ENCODE measurements at regions not wholly inside any gene's neighbourhood (a gene's known extent, or its start where the extent isn't known, plus 50 kb on each side); places are given as distances from the start of the nearest gene placed in this dataset.

DNA sequence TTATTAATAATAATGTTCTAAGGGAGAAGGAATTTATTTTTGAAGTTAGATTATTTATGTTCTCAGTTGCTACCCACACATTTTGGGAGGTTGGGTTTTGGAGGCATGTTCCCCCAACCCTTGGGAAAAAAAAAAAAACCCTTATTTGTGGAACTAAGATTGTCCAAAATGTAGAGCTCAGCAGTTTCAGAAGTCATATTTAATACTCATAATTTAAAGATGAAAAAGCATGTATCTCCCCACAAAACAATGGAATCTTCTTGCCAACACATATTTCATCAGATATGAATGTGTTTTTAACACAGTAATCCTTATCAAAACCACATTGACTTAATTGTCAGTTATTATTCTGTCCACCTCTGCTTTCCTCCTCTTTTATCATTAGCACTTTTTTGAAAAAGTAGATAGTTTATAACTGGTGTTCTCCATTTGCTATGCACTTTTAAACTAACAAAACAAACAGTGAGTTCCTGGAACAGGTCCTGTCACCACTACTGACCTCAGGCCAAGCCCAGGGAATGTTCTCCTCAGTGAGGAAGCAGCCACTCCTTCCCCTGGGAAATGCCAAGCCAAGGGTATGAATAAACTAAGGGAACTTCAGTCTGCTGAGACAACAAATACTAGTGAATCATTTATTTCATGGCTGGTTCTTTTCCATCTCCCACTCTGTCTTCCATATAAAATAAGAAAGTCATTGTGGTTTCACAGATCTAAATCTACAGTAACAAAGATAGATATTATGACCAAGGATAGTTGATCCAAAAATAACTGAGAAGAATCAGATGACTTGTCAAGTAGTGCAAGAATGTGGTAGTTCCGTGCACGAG lies 414.4 kb upstream of the ALCAM start:
- H3K4me1 Mint-ChIP-seq (ENCODE audit: low read depth): no peaks in the 10 kb centered on the region
- ChIA-PET CTCF (no interaction called here), POLR2A (no interaction called here)
- H3K27me3 Mint-ChIP-seq (ENCODE audit: low read depth): no peaks in the 10 kb centered on the region
- no peaks in the 10 kb centered on the region for H3K9me3 Mint-ChIP-seq (ENCODE audit: insufficient read depth)
- no peak overlapping the region for H3K4me3 Mint-ChIP-seq
- H3K36me3 Mint-ChIP-seq (ENCODE audit: low read depth): no peaks in the 10 kb centered on the region
- H3K27ac Mint-ChIP-seq: no peak overlapping the region
- DNase-seq (no peak), ATAC-seq (no peak)

DNA sequence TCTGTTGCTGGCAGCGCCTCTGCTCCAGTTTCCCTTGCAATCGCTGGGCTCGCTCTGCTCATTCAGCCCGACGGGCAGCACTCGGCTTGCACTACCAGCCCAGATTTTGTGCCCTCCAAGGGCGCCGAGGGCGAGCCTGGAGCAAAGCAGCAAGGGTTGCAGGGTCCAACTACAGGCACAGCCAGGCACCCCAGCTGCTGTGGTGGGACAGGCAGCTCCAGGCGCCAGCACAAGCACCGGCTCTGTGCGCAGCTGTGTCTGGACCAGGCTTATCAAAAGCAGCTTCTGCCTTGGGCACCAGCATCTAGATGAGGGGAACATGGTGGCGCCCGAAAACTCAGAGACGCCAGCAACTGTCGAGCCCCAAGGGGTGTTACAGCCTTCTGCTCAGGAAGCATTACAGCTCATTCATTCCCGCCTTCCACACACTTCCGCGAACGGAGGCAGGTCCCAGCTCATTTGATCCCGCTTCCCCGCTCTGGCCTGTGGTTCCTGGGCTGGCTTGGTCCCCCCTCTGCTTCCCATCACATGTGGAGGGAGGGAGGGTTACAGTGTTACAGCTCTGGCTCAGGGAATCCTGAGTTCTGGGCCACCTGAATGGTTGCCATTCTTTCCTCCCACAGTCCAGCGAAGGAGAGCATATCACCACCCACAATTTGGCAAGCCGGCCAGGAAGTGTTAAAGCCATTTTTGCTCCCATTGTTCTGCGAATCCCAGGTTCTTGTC lies 409.9 kb upstream of the ALCAM start:
- no peak overlapping the region for H3K27ac Mint-ChIP-seq
- ATAC-seq (no peak), DNase-seq (no peak)
- H3K36me3 Mint-ChIP-seq (ENCODE audit: low read depth): no peaks in the 10 kb centered on the region
- H3K9me3 Mint-ChIP-seq (ENCODE audit: insufficient read depth): no peaks in the 10 kb centered on the region
- H3K4me3 Mint-ChIP-seq: no peak overlapping the region
- POLR2A ChIA-PET: no interaction called here
- CTCF ChIA-PET: no interaction called here
- H3K4me1 Mint-ChIP-seq (ENCODE audit: low read depth): no peaks in the 10 kb centered on the region
- H3K27me3 Mint-ChIP-seq (ENCODE audit: low read depth): no peaks in the 10 kb centered on the region

DNA sequence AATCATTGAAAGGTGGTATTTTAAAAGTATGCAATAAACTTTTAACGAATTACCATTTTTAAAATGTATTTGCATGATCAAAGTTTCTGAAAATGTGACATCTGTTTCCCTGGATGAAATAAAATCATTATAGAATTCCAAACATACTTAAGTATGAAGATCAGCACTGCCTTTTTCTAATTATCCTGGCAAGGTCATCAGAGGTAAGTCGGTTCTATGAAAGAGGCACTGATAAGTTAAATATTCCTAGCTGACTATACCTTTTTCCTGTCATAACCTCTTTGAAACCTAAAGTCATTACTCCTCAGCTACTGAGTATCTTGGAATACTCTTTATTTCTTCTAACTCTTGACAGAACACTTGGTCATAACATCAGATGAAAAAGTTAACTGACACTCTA lies 406.1 kb upstream of the ALCAM start:
- Mint-ChIP-seq H3K4me1 (ENCODE audit: low read depth) (no peaks in the 10 kb centered on the region), H3K27me3 (ENCODE audit: low read depth) (no peaks in the 10 kb centered on the region), H3K36me3 (ENCODE audit: low read depth) (no peaks in the 10 kb centered on the region), H3K9me3 (ENCODE audit: insufficient read depth) (no peaks in the 10 kb centered on the region), H3K27ac (no peak overlapping the region), H3K4me3 (no peak overlapping the region)
- no peak for DNase-seq
- POLR2A ChIA-PET: no interaction called here
- CTCF ChIA-PET: no interaction called here
- no peak for ATAC-seq

DNA sequence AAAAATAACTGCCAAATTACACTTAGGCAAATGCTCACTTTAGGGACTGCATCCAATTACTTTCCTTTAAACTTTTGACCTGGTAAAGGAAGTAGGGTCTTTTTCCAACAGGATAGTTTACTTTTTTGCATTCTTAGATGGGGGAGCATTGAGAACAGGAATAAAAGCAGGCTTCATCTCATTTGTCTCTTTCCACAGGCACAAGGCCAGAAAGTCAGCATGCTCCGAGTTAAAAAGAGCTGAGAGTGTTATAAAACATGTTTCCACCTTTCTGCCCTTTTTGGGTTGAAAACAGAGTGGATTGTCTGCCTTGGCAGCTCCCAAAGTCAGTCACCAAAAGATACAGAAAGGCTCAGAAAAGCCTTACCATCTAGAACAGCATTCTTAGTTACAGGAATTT lies 404.9 kb upstream of the ALCAM start:
- CTCF ChIA-PET: no interaction called here
- H3K36me3 Mint-ChIP-seq (ENCODE audit: low read depth): no peaks in the 10 kb centered on the region
- no peaks in the 10 kb centered on the region for H3K9me3 Mint-ChIP-seq (ENCODE audit: insufficient read depth)
- H3K4me3 Mint-ChIP-seq: no peak overlapping the region
- DNase-seq: no peak
- ATAC-seq: no peak
- POLR2A ChIA-PET: no interaction called here
- no peaks in the 10 kb centered on the region for H3K4me1 Mint-ChIP-seq (ENCODE audit: low read depth)
- no peak overlapping the region for H3K27ac Mint-ChIP-seq
- no peaks in the 10 kb centered on the region for H3K27me3 Mint-ChIP-seq (ENCODE audit: low read depth)

DNA sequence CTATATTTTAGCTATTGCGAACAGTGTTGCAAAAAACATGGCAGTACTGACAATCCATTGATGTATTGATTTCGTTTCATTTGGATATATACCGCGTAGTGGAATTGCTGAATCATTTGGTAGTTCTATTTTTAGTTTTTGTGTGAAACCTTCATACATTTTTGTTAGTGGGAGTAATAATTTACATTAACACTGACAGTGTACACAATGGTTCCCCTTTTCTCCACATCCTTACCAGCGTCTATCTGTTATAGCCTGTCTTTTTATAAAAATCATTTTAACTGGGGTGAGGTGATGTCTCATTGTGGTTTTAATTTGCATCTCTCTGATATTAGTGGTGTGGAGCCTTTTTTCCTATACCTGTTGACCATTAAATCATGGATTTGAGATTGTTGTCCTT lies 392.4 kb upstream of the ALCAM start:
- Mint-ChIP-seq H3K27me3 (ENCODE audit: low read depth) (no peaks in the 10 kb centered on the region), H3K4me3 (no peak overlapping the region), H3K27ac (no peak overlapping the region), H3K36me3 (ENCODE audit: low read depth) (no peaks in the 10 kb centered on the region), H3K4me1 (ENCODE audit: low read depth) (no peaks in the 10 kb centered on the region), H3K9me3 (ENCODE audit: insufficient read depth) (peaks cover 7% of the 10 kb centered on the region)
- CTCF ChIA-PET: no interaction called here
- DNase-seq (no peak), ATAC-seq (no peak)
- POLR2A ChIA-PET: no interaction called here

DNA sequence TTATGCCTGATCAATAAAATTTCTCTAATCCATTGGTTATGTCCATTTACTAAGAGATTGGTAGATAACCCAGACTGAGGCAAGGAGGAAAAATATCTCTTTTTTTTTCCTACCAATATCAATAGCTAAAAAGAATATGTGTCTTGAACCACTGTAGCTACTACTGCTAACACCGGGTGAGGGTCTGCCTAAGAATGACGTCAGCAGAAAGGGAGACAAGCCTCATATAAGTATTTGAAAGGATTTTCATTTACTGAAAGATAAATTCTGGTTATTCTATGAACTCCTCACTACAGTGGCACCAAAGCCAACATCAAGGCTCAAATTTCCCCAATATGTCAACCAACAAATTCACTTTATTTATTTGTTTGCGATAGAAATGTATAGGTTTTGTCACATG lies 389.0 kb upstream of the ALCAM start:
- ATAC-seq: no peak
- no peaks in the 10 kb centered on the region for H3K27me3 Mint-ChIP-seq (ENCODE audit: low read depth)
- ChIA-PET CTCF (no interaction called here), POLR2A (no interaction called here)
- no peaks in the 10 kb centered on the region for H3K36me3 Mint-ChIP-seq (ENCODE audit: low read depth)
- no peaks in the 10 kb centered on the region for H3K4me1 Mint-ChIP-seq (ENCODE audit: low read depth)
- no peak overlapping the region for H3K27ac Mint-ChIP-seq
- H3K4me3 Mint-ChIP-seq: no peak overlapping the region
- peaks cover 2% of the 10 kb centered on the region for H3K9me3 Mint-ChIP-seq (ENCODE audit: insufficient read depth)
- no peak for DNase-seq

DNA sequence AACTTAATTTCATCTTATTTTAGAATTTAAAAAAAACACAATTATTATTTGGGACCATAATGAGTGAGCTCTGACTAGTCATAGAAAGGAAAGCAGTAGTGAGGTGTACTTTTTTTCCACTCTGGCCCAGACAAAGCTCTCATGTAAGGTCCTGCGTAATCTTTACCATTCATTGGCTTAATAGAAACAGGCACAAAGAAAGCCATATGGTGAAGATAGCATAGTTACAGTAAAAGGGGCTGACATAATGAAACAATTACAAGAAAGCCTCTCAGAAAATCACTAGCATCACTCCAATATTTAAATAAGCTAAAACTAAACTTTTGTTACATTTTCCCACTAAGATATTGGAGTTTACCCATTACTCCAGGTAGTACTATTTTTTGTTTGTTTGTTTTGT lies 384.6 kb upstream of the ALCAM start:
- no peaks in the 10 kb centered on the region for H3K27me3 Mint-ChIP-seq (ENCODE audit: low read depth)
- H3K9me3 Mint-ChIP-seq (ENCODE audit: insufficient read depth): no peaks in the 10 kb centered on the region
- H3K4me1 Mint-ChIP-seq (ENCODE audit: low read depth): no peaks in the 10 kb centered on the region
- ATAC-seq (no peak), DNase-seq (no peak)
- no peak overlapping the region for H3K4me3 Mint-ChIP-seq
- CTCF ChIA-PET: no interaction called here
- H3K36me3 Mint-ChIP-seq (ENCODE audit: low read depth): no peaks in the 10 kb centered on the region
- no peak overlapping the region for H3K27ac Mint-ChIP-seq
- POLR2A ChIA-PET: no interaction called here

DNA sequence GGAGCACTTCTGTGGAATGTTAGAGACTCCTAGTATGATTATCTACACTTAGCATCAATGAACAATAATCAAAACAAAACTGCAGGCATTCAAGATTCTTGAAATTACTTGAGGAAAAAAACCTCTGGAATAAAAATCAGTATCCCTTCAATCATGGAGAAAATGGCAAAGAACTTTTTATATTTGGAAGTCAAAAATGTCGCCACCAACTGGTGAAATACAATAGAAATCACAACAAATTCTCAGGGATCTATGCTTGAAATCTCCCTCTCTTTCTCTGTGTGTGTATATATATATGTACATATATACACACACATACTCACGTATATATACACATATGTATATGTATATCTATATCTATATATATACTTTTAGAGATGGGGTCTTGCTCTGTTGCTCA lies 378.9 kb upstream of the ALCAM start:
- ChIA-PET CTCF (no interaction called here), POLR2A (no interaction called here)
- ATAC-seq (no peak), DNase-seq (no peak)
- Mint-ChIP-seq H3K27ac (no peak overlapping the region), H3K9me3 (ENCODE audit: insufficient read depth) (no peaks in the 10 kb centered on the region), H3K4me1 (ENCODE audit: low read depth) (no peaks in the 10 kb centered on the region), H3K27me3 (ENCODE audit: low read depth) (no peaks in the 10 kb centered on the region), H3K4me3 (no peak overlapping the region), H3K36me3 (ENCODE audit: low read depth) (no peaks in the 10 kb centered on the region)

DNA sequence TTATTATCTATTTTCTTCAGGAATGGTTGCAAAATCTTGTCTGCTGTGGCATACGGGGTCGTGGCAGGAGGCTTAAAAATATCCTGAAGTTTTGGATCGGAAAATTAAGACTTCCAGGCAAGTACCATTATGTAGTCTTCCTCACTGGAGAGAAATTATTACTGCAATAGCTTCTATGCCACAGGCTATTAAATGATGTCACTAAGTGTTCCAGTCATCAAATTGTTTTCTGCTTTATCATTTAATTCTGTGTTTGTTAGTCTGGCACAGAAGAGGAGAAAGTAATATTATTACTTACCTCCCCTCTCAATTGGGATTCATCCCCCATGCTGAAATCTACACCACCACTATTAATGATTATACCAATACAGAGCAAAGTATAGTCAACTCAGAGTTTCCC lies 378.2 kb upstream of the ALCAM start:
- no peaks in the 10 kb centered on the region for H3K27me3 Mint-ChIP-seq (ENCODE audit: low read depth)
- ATAC-seq (no peak), DNase-seq (no peak)
- H3K4me1 Mint-ChIP-seq (ENCODE audit: low read depth): no peaks in the 10 kb centered on the region
- H3K4me3 Mint-ChIP-seq: no peak overlapping the region
- H3K27ac Mint-ChIP-seq: no peak overlapping the region
- no peaks in the 10 kb centered on the region for H3K9me3 Mint-ChIP-seq (ENCODE audit: insufficient read depth)
- H3K36me3 Mint-ChIP-seq (ENCODE audit: low read depth): no peaks in the 10 kb centered on the region
- CTCF ChIA-PET: no interaction called here
- POLR2A ChIA-PET: no interaction called here

DNA sequence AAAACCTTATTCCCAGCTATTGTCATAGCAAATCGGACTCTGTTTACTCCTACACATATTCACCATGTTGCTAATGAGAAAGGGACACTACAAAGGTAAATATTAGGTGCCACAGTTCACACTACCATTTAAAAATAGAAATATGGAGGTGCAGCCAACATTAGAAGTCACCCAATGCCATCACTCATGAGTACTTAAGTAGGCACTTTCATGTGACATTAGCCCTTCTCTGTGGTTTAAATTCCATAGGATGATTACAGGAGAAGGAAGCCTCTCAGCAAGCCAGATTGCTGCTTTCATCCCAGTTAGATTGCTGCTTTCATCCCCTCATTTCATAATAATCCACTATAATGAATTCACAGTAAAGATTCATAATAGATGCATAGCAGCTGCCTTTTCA lies 376.8 kb upstream of the ALCAM start:
- Mint-ChIP-seq H3K36me3 (ENCODE audit: low read depth) (no peaks in the 10 kb centered on the region), H3K27ac (no peak overlapping the region), H3K4me3 (no peak overlapping the region), H3K4me1 (ENCODE audit: low read depth) (no peaks in the 10 kb centered on the region), H3K9me3 (ENCODE audit: insufficient read depth) (no peaks in the 10 kb centered on the region), H3K27me3 (ENCODE audit: low read depth) (no peaks in the 10 kb centered on the region)
- POLR2A ChIA-PET: no interaction called here
- ATAC-seq (no peak), DNase-seq (no peak)
- CTCF ChIA-PET: no interaction called here

DNA sequence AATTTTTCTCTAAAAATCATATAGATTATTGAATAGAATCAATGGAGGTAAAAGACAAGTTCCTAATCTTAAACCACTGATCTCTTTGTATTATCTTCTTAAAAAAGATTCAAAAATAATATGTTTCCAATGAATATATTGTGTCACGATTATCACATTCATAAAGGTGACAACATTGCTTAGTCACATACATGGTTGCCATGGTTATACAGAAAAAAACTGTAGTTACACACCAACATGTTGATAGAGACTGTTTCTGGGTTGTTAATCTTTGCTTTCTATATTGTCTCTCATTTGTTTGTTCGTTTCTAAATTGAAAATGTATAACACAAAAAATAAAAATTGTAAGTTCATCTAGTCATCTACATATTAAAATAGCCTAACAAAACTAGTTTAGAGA lies 376.0 kb upstream of the ALCAM start:
- ChIA-PET CTCF (no interaction called here), POLR2A (no interaction called here)
- DNase-seq (no peak), ATAC-seq (no peak)
- no peaks in the 10 kb centered on the region for H3K9me3 Mint-ChIP-seq (ENCODE audit: insufficient read depth)
- H3K27me3 Mint-ChIP-seq (ENCODE audit: low read depth): no peaks in the 10 kb centered on the region
- H3K4me1 Mint-ChIP-seq (ENCODE audit: low read depth): no peaks in the 10 kb centered on the region
- no peak overlapping the region for H3K27ac Mint-ChIP-seq
- H3K36me3 Mint-ChIP-seq (ENCODE audit: low read depth): no peaks in the 10 kb centered on the region
- no peak overlapping the region for H3K4me3 Mint-ChIP-seq

DNA sequence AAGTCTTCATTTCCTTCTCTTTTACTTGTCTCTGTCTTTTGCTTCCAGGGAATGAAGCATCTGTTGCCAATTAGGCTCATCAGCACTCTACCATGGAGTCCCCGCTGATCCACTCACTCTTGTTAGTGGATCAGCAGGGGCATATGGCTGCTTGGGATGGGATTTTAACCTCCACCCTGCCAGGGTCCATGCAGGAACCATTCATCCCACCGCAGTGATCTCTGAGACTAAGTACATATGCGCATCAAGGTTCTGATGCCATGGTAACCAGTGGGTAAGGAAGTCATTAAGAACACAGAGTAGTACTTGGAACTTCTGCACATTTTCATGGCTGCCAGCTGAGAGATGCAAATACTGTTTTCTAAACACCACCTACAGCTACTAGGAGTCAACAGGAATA lies 374.0 kb upstream of the ALCAM start:
- no peaks in the 10 kb centered on the region for H3K4me1 Mint-ChIP-seq (ENCODE audit: low read depth)
- no peak overlapping the region for H3K4me3 Mint-ChIP-seq
- POLR2A ChIA-PET: no interaction called here
- no peaks in the 10 kb centered on the region for H3K36me3 Mint-ChIP-seq (ENCODE audit: low read depth)
- no peak overlapping the region for H3K27ac Mint-ChIP-seq
- CTCF ChIA-PET: no interaction called here
- ATAC-seq (no peak), DNase-seq (no peak)
- H3K9me3 Mint-ChIP-seq (ENCODE audit: insufficient read depth): peaks cover under 1% of the 10 kb centered on the region
- no peaks in the 10 kb centered on the region for H3K27me3 Mint-ChIP-seq (ENCODE audit: low read depth)

DNA sequence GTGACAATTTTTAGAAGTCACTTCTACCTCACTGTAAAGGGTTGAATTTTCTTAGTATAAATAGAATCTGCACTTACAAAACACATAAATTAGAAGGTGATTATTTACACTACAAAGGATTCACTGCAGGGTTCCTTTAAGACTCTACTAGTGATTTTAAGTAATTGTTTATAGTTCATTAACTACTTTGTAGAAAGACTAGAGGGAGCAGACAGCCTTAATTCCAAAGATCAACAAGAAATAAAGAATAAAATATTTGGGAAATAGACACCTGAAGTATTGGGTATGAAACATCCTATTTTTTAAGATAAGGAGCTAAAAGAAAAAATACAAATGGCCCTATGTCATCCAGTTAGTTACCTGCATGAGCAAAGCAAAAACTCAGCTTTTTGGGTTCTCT lies 360.5 kb upstream of the ALCAM start:
- no peaks in the 10 kb centered on the region for H3K27me3 Mint-ChIP-seq (ENCODE audit: low read depth)
- H3K36me3 Mint-ChIP-seq (ENCODE audit: low read depth): no peaks in the 10 kb centered on the region
- no peaks in the 10 kb centered on the region for H3K9me3 Mint-ChIP-seq (ENCODE audit: insufficient read depth)
- no peak for ATAC-seq
- H3K4me1 Mint-ChIP-seq (ENCODE audit: low read depth): no peaks in the 10 kb centered on the region
- no peak for DNase-seq
- ChIA-PET POLR2A (no interaction called here), CTCF (no interaction called here)
- no peak overlapping the region for H3K4me3 Mint-ChIP-seq
- no peak overlapping the region for H3K27ac Mint-ChIP-seq
